ENCODE measurements at regions not wholly inside any gene's neighbourhood (a gene's known extent, or its start where the extent isn't known, plus 50 kb on each side); places are given as distances from the start of the nearest gene placed in this dataset.
"Not testable (repeated sequence)": the region's sequence is repeated elsewhere in the genome, so short reads cannot be mapped to it uniquely, and the experiment has no call there.

DNA sequence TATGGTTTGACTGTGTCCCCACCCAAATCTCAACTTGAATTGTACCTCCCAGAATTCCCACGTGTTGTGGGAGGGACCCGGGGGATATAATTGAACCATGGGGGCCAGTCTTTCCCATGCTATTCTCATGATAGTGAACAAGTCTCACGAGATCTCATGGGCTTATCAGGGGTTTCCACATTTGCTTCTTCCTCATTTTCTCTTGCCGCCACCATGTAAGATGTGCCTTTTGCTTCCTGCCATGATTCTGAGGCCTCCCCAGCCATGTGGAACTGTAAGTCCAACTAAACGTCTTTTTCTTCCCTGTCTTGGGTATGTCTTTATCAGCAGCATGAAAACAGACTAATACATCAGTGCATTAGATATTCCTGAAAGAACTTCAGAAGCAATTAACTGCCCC lies 177.7 kb upstream of the PRSS58 start:
- DNase-seq: not testable (repeated sequence)

DNA sequence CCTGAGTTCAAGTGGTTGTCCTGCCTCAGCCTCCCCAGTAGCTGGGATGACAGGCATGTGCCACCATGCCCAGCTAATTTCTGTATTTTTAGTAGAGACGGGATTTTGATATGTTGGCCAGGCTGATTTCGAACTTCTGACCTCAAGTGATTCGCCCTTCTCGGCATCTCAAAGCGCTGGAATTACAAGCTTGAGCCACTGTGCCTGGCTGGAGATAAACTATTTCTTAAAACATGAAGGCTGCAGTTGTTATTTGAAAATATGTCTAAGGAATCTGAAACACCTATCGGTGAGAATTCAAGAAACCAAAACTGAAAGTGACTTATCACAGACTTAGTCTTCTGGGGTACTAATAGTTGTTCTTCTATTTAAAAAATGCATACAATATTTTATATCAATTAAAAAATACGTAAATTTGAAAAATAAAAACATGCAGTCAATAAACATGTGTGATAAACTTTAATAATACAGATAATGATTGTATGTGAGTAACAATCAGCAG lies 176.9 kb upstream of the PRSS58 start:
- DNase-seq: no peak

DNA sequence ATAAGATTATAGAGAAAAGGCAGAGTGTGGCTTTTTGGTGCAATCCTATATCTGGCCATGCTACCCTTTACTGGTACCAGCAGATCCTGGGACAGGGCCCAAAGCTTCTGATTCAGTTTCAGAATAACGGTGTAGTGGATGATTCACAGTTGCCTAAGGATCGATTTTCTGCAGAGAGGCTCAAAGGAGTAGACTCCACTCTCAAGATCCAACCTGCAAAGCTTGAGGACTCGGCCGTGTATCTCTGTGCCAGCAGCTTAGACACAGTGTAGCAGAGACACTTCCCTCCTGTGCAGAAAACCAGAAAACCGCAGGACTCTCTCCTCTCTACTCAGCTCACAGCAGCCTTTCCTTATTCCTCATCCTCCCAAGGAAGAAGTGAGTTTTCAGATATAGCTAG lies 176.3 kb upstream of the PRSS58 start:
- DNase-seq: not testable (repeated sequence)

DNA sequence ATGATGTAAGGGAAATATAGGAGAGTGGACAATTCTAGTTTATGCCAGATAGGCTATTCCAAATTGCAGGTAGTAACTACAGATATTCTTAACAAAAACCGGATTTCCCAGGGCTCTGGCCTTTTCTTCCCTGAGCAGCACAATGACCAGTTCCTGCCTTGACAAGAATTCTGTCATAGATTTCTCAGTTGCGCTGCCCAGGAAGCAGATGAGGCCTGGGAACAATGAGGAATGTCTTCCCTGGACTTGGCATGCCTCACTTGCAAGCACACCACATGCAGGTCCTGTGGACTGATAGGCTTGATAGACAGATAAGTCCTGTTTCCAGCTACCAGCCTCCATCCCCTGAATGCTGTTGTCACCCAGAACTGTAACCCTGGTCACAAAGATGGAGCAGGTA lies 174.5 kb upstream of the PRSS58 start:
- DNase-seq: no peak

DNA sequence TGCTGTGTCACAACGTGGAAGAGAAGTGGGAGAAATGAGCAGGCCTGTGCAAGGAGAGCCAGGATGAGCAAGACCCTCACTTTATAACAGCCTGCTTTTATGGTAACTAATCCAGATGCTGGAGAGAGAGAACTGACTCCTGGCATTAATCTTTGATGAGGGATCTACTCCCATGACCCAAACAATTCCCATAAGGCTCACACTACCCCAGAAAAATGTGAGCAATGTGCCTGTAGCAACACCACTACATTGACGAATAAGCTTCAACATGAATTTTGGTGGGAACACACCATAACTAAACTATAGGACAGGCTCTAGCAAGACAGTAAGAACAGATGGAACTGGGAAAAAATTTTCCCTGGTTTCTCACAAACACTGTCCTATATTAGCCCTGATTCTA lies 173.6 kb upstream of the PRSS58 start:
- no peak for DNase-seq

DNA sequence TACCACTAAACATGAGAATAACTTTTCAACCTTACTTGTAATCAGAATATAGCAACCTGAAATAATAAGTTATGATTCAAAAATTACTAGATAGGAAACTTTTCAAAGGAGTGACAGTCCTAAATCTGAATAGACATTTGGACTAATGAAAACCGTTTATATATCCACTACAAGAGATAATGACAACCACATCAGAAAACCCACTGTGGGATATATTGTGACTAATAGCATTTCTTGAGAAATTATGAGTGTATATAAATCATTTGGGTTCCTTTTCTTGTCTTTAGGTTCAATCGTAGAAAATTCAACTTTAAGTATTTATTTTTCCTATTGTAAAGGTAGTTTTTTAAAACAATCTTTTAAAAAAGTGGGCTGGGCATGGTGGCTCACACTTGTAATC lies 170.2 kb upstream of the PRSS58 start:
- no peak for DNase-seq

DNA sequence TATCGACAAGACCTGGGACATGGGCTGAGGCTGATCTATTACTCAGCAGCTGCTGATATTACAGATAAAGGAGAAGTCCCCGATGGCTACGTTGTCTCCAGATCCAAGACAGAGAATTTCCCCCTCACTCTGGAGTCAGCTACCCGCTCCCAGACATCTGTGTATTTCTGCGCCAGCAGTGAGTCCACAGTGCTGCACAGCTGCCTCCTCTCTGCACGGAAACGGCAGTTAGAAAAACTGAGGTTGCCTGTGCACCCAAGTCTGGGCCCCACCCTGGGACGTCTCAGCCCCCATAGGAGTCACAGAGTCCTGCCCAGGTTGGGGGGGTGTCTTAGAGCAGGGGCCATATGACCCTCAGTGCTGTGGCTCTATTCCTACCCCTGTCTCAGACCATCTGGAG lies 167.4 kb upstream of the PRSS58 start:
- no peak for DNase-seq

DNA sequence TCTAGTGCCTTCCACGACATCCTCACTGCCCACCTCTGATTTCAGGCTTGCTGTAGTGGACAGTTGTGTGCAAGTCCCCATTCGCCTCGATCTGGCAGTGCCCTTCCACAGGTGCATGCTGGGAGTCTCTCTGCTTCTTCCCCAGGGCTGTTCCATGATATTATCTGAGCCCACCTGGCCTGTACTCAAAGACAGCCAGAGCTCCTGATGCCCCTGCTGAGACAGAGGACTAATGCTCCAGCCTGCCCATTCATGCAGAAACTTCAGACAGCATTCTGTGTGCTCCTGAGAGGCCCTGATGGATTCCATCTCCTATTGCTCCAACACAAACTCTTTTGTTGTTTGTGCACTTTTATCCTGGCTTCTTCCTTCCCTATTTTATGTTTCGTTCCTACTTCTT lies 164.8 kb upstream of the PRSS58 start:
- DNase-seq: no peak

DNA sequence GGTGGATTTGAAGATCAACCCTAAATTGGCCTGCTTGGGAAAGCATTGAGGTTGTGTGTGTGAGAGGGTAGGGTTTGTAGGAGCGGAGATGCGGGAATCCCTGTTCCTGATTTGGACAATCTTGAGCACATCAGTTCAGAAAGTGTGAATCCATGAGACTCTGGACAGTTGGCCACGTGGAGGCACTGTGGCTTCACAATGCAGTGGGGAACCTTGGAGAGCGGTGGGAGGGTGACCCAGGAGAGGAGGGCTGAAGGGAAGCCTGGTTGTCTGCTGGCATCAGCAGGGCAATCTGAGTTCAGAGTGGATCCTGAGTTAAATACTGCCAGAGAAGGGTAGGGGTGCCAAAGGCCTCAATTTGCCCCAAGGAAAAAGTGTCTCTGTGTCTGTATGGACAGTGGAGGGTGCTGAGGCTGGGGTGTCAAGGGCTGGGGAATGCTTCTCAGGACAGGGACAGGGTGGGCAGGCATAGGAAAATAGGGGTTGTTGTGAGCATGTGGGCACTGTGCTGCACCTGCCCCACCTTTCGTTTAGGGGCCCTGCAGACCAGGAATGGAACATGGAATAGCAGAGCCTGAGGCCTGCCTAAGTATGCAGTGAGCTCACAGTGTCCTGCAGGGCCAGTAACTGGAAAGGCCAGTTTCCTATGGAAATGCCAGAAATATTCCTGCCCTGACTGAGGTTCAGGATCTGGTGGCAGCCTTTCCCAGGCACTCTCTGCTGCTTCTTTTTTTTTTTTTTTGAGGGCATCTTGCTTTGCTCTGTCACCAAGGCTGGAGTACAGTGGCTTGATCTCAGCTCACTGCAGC lies 162.9 kb upstream of the PRSS58 start:
- DNase-seq: no peak

DNA sequence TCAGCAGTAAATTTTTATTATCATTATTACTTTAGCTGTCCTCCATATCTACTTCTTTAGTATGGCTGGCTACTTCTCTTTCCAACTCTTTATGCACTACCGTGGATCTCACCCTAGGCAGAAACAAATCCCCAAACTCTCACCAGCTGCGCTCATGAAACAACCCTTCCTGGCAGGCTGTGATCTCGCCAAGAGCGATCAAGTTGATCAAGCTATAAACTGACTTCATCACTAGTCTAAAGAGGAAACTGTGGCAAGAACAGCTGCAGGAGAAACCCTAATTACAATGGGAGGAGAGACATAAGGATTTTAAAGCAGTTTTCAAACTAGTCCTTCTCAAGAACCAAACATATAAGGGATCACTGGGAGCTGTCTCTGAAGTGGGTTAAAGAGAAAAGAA lies 160.5 kb upstream of the PRSS58 start:
- no peak for DNase-seq

DNA sequence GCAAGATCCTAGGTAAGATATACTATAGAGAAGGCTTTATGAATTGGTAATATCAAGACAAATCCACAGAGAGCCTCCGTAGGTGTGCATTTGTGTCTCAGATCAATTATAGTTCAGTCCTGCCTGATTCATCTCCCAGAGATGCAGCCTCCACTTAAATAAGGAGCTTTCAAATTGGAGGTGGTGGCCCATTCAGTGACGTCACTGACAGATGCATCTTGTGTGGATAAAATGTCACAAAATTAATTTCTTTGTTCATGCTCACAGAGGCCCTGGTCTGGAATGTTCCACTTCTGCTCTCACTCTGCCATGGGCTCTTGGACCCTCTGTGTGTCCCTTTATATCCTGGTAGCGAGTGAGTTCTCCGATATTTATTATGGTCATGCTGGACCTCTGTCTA lies 157.1 kb upstream of the PRSS58 start:
- DNase-seq: no peak

DNA sequence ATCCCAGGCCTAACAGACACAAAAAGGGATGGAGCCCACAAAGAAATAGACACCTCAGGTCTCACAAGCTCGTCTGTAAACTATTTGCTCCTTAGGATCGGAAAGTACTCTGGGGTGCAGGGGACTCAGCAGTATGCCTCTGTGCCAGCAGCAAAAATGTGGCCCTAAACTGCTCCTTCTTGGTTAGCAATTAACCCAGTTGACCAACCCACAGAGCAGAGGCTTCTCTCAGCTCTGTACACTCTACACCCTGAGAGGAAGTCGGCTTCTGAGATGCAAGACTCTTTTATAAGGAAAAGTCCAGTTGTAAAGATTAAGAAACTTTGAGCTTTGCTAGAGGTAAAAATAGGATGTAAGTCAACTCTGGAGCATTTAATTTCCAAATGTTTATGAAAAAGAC lies 156.3 kb upstream of the PRSS58 start:
- no peak for DNase-seq

DNA sequence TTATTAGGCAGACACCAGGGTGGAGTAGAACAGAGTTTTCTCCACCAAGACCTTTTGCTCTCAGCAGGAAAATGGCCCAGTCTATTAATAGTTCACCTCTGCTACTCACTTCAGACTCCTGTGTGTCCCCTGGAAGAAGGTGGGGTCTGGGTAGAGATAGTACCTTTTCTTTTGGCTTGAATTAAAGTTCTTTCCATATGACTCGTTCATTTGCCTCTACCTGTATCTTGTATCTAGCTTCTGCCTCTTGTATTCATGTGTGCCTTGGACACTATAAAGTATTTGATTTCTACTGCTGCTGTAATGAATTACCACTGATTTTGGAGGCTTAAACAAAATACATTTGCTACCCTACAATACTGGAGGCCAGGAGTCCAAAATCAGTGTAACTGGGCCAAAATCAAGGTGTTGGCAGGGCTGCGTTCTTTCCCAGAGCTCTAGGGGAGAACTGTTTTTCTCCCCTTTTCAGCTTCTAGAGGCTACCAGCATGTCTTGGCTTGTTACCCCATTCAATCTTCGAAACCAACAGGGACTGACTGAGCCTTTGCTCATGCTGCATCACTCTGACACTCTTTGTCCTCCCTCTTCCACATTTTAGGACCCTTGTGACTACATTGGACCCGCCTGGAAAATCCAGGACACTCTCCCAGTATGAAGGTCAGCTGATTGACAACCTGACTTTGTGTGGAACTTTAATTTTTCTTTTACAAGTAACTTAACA lies 155.6 kb upstream of the PRSS58 start:
- no peak for DNase-seq

DNA sequence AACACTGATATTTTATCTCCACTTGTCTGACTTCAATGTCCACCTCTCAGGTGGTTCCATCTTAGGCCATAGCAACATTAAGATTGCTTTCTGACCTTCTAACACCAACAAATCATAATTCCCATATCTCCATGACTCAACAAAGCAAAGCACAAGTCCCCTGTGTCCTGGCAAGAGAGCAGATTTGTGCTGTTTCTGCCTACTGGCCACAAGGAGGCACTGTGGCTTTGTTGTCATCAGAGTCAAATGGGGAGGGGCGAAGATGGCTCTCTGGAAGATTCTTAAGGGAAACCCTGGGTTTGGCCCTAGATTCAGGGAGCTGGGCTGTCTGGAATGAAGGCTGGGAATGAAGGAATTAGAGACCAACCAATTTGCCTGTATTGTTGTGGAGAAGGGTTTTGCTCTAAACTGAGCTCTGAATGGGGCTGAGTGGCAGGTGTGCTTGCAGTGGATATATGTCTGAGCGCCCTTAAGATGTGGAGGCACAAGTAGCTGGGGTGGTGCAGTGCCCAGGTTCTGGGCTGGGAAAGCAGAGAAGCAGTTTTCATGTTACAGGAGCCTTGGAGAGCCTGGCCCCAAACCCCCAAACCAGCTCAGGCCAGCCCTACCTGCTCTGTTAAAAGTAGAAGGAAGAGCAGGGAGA lies 154.8 kb upstream of the PRSS58 start:
- no peak for DNase-seq

DNA sequence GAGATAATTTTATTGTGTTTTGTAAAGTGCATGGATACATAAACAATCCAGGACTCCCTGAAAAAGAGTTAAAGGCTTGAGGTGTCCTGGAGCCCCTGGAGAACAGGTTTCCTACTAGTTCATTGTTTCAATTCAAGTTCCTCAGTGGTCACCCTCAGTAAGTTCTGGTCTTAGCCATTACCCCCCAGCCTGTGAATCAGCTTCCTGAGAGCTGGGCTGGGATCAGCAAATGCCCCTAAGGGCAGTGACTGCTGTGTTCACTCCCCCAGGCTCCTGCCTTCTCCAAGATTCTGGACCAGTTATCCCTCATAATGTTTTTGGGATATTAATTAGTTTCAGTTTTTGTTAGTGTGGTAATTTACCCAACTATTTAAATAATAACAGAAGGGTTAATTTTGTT lies 151.6 kb upstream of the PRSS58 start:
- no peak for DNase-seq

DNA sequence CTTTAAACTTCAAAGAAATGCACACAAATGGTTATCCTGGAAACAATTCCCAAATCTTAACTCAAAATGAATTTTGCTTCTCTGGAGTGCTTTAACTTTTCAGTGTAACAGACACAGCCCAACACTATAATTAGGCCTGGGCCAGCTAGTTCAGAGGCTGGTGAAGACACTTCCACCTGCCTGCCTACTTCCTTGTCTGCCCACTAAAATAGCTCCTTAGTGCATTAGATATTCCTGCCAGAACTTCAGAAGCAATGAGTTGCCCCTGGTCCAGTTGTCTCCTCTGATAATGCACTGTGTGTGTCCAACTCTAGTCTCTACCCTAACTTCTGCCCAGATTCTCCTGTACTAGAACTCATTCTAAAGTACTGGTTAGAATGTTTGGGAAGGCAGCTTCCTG lies 150.9 kb upstream of the PRSS58 start:
- no peak for DNase-seq

DNA sequence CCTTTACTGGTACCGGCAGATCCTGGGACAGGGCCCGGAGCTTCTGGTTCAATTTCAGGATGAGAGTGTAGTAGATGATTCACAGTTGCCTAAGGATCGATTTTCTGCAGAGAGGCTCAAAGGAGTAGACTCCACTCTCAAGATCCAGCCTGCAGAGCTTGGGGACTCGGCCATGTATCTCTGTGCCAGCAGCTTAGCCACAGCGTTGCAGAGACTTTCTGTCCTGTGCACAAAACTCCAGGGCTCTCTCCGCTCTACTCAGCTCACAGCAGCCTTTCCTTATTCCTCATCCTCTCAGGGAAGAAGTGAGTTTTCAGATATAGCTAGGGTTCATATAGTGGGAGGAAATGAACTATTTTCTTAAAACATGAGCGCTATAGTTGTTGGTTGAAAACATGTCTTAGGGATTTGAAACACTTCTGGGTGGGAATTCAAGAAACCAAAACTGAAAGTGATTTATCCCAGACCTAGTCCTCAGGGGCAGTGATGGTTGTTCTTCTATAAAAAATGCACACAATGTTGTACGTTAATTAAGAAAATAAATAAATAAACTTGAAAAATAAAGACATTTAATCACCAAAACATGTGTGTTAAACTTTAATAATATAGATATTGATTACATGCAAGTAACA lies 150.2 kb upstream of the PRSS58 start:
- no peak for DNase-seq

DNA sequence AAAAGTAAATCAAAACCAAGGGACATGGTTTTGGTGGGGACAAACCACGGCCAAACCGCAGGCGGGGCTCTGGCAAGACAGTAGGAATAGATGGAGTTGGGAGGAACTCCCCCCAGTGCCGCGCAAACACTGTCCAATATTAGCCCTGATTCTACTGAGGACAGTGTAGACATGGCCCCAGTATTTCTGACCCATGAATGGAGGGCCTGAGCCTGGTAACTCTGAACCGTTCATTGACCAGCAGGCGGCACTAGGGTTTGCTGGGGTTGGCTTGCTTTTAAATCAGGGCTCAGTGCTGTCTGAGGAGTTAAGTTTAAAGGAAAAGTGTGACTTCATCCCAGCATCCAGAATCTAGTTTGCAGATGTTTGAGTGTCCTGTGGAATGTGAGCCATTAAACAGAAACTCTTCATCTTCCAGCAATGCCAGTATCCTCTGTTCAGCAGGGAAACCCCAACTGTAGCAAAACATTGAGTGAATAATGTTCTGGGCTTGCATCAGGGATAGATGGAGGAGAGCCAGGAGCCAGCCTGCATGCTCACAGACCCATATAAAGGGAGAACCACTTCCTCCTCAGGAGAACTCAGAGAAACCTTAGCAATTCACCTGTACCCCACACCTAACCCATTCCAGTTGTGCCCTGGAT lies 147.4 kb upstream of the PRSS58 start:
- no peak for DNase-seq

DNA sequence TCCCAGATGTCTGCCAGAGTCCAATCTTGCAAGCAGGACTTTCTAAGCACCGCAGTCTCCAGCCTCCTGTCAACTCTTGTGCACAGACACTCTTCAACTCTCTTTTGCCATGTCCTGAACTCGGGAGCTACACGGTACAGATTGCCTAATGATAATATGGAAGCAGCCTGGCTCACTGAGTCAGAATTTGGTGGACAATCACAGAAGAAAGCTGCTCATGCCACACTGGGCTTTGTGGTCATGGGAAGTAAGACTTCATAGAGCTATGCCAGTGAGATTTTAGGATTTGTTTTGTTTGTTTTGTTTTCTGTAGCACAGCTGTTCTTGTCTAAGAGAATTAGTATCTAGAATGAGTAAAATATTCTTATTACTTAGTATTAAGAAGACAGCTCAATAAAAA lies 144.1 kb upstream of the PRSS58 start:
- no peak for DNase-seq

DNA sequence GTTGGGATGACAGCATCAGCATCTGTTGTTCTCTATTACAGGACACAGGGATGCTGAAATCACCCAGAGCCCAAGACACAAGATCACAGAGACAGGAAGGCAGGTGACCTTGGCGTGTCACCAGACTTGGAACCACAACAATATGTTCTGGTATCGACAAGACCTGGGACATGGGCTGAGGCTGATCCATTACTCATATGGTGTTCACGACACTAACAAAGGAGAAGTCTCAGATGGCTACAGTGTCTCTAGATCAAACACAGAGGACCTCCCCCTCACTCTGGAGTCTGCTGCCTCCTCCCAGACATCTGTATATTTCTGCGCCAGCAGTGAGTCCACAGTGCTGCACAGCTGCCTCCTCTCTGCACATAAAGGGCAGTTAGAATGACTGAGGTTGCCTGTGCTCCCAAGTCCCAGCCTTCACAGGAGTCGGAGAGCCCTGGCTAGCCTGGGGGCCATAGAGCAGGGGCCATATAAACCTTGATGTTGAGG lies 142.2 kb upstream of the PRSS58 start:
- no peak for DNase-seq

DNA sequence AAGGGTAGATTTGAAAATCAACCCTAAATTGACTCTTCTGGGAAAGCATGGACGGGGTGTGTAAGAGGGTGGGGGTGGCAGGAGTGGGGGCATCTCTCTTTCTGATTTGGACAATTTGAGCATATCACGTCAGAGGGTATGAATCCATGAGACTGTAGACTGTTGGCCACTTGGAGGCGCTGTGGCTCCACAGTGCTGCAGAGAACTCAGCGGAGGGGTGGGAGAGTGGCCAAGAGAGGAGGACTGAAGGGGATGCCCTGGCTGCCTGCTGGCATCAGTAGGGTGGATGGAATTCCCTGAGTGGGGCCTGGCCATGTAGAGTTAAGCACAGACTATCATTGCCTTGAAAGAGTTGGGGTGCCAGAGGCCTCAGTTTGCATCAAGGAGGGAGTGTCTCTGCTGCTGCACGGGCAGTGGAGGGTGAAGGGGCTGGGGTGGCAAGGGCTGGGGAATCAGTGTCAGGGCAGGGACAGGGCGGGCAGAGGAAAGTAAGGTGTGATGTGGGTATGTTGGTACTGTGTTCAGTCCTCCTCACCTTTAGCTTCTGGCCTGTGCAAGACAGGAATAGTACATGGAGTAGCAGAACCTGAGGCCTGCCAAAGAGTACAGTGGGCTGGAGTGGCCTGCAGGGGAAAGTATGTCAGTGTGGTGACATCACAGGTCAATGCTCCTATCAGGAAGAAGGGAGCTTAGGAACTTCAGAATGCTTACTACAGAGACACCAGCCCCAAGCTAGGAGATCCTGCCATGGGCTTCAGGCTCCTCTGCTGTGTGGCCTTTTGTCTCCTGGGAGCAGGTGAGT lies 133.5 kb upstream of the PRSS58 start:
- DNase-seq: no peak

DNA sequence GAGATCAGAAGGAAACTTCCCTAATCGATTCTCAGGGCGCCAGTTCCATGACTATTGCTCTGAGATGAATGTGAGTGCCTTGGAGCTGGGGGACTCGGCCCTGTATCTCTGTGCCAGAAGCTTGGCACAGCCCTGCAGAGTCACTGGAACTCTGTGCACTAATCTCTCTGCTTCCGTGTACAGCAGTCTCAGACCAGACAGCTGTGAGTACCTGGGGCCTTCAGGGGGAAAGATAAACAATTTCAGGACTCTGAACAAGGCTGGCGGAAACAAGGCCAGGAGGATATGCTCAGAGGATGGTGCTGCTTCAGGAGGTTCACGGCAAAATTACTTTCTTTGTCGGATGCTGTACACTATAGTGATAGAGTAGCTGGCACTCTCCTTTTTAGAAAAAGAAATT lies 131.7 kb upstream of the PRSS58 start:
- DNase-seq: no peak
